Inflammatory macrophage treated with lipopolysaccharide for 4 hours (primary cell): ENCODE measurements at regions not wholly inside any gene's neighbourhood (a gene's known extent, or its start where the extent isn't known, plus 50 kb on each side); places are given as distances from the start of the nearest gene placed in this dataset.
"Not testable (repeated sequence)": the region's sequence is repeated elsewhere in the genome, so short reads cannot be mapped to it uniquely, and the experiment has no call there.

Experiments used
- DNase-seq: peaks from one replicate; pipeline ENCODE4 v3.0.0-alpha.2; 2020

- DNase-seq, result no peak
Observed at GRCh38 chr2:234181121-234181520, 130.6 kb downstream of the SPP2 start.

GRCh38 chr2:234179031-234179363, 128.5 kb downstream of the SPP2 start:
- DNase-seq, result no peak

- no peak for DNase-seq
Observed at GRCh38 chr2:234178330-234179030, 128.0 kb downstream of the SPP2 start.

GRCh38 chr2:234175649-234176048, 125.1 kb downstream of the SPP2 start:
- DNase-seq, result no peak

GRCh38 chr2:234174742-234175141, 124.2 kb downstream of the SPP2 start:
- no peak for DNase-seq

GRCh38 chr2:234172532-234172931, 122.0 kb downstream of the SPP2 start:
- no peak for DNase-seq

- DNase-seq, result no peak
Observed at GRCh38 chr2:234172066-234172465, 121.6 kb downstream of the SPP2 start.

GRCh38 chr2:234171666-234172065, 121.2 kb downstream of the SPP2 start:
- DNase-seq, result no peak

GRCh38 chr2:234169674-234170073, 119.2 kb downstream of the SPP2 start:
- no peak for DNase-seq

- not testable (repeated sequence) for DNase-seq
Observed at GRCh38 chr2:234168605-234169570, 118.4 kb downstream of the SPP2 start.

GRCh38 chr2:234166531-234166930, 116.0 kb downstream of the SPP2 start:
- DNase-seq, result no peak

- DNase-seq, result no peak
Observed at GRCh38 chr2:234165421-234165820, 114.9 kb downstream of the SPP2 start.

GRCh38 chr2:234164493-234165413, 114.3 kb downstream of the SPP2 start:
- no peak for DNase-seq

- no peak for DNase-seq
Observed at GRCh38 chr2:234163510-234164045, 113.1 kb downstream of the SPP2 start.

GRCh38 chr2:234162861-234163260, 112.4 kb downstream of the SPP2 start:
- DNase-seq, result no peak

- no peak for DNase-seq
Observed at GRCh38 chr2:234161932-234162331, 111.4 kb downstream of the SPP2 start.

- no peak for DNase-seq
Observed at GRCh38 chr2:234158812-234159211, 108.3 kb downstream of the SPP2 start.

- DNase-seq, result no peak
Observed at GRCh38 chr2:234157817-234158588, 107.5 kb downstream of the SPP2 start.

GRCh38 chr2:234156326-234156725, 105.8 kb downstream of the SPP2 start:
- no peak for DNase-seq

GRCh38 chr2:234152835-234153234, 102.3 kb downstream of the SPP2 start:
- not testable (repeated sequence) for DNase-seq

GRCh38 chr2:234147335-234147861, 96.9 kb downstream of the SPP2 start:
- no peak for DNase-seq
